NCI-H526 treated with DMSO at 0.1 percent for 48 hours (cell line): ENCODE measurements at regions not wholly inside any gene's neighbourhood (a gene's known extent, or its start where the extent isn't known, plus 50 kb on each side); places are given as distances from the start of the nearest gene placed in this dataset.

ENCODE experiments used
- DNase-seq: peaks from one replicate; lab custom pipeline; 2025; lab: John Stamatoyannopoulos, UW

DNA sequence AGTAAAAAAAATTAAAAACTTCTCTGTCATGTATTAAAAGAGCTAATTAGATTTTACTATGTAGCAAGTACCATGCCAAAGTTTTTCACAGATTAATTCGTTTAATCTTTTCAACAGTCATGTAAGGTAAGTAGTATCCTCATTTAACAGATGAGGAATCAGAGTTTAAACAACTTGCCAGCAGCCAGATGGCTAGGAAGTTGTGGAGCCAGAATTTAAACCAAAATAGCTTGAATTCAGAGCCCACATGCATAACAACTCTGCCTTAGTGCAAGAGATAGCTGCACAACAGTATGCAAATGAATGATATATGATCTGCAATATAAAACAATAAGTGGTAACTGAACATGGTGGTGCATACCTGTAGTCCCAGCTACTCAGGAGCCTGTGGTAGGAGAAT is 75.3 kb downstream of the NAP1L3 start:
- peak; percentile 0 for DNase-seq

DNA sequence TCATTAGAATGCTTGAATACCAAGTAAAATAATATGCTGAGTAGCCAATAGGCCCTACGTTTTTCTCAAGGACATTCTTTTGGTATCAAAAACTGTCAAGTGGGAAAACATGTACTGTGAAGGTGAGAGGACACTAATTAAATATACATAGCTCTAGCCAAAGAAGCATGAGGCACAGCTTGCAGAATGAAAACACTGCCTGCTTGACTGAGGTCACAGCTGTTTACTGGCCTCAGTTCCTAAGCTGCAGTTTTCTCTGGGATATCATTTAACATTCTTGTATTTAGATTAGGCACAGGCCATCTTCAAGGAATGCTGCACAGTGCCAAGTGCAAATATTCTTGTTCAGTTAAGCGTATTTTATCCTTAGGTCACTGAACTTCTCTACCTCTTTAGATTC is 78.6 kb downstream of the NAP1L3 start:
- no peak for DNase-seq

DNA sequence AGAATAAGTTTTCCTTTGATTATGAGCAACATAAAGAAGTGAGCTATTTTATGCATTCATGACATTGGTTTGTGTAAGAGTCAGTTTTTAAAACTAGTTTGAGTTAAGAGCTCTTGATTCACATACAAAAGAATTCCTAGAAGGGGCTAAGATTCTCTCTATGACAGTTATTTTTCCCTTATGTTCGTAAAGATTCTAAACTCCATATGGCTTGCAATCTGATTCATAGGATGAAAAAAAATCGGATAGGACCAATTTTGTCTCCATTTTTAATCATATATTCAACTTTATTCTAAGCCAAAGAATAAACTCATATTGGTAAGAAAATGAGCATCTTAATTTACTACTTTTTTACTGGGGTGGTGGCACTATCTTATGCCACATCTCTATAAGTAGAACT is 79.4 kb downstream of the NAP1L3 start:
- no peak for DNase-seq

DNA sequence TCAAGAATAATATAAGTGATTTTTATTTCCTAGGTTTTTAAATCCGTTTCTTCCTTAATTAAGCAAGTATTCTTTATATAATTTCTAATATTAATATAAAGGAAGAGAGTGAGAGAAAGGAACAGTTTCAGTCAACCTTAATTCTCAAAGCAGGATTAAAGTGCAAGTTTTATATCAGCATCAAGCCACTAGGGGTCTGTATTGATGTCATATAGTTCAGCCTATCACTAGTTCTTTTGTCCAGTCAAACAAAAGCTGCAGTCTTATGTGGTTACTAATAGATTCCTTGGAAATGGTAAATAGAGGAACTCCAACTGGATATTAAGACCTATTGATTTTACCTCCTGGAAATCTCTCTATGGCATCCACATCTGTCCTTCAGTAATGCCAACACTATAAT is 82.0 kb downstream of the NAP1L3 start:
- DNase-seq = no peak

DNA sequence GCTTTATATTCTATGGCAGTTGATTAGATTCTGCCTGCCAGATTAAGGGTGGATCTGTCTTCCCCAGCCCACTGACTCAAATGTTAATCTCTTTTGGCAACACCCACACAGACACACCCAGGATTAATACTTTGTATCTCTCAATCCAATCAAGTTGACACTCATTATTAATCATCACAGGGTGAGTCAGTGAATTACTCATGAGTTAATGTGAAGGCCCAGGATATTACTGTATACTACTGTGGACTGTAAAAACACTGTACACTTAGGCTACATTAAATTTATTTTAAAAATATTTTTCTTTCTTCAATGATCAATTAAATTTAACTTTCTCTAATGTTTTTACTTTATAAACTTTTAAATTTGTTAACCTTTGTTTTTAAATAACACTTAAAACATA is 87.7 kb downstream of the NAP1L3 start:
- DNase-seq = no peak

DNA sequence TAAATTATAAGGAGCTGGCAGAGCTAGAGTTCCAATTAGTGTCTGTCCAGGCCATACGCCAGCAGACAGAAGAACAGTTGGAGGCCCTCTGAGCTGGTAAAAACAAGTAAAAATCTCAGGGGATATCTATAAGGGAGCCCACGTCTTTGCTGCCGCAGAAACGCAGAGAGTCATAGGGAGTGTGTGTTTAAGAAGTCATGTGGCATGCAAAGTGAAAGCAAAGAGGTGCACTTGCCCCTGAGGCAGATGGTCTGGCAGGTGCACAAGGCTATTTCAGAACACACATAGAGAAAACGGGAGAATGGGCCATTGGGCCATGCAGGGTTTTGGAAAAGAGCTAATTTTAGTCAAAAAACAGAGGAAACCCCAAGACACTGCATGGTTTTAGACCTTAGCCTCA is 92.7 kb downstream of the NAP1L3 start:
- no peak for DNase-seq

DNA sequence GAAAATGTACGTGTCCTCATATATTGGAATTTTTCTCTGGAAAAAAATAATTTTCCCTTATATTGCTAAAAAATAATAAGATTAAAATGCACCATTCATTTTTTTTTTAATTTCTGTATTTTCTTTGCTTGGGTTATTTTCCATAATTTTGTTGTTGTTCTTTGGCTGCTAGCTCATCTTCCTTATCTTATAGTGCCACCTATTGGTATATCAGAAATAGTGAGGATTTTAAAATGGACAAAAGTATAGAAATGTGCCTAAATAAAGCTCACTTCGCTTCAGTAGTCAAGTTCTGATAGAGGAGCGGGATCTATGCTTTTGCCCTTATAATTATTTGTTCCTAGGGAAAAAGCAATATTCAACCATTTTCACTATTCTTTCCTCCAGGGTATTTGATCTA is 134.8 kb downstream of the NAP1L3 start:
- DNase-seq = peak; percentile 0

DNA sequence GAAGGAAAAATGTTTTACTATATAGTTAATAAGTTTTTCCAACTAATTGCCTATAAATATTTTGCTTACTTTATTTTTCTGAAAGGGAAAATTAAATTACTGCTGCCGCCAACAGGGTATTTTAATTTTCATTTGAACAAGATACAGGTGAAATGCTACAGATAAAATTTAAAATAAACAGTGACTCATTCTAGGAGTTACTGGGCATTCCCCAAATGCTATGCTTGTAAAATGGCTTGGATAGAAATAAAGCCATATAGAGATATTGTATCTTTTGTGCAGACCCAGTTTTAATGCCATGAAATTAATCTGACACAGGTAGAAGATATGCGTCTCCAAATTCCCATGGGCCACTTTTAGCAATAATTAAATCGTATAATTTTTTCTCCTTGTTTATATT is 144.5 kb downstream of the NAP1L3 start:
- no peak for DNase-seq
